Neural progenitor cell (in vitro differentiated cells): ENCODE measurements at regions not wholly inside any gene's neighbourhood (a gene's known extent, or its start where the extent isn't known, plus 50 kb on each side); places are given as distances from the start of the nearest gene placed in this dataset.

Source experiments
- EZH2 ChIP-seq: fragments of 200-600 bp; sonication (generic); IDR thresholded peaks from 2 replicates; pipeline ENCODE4 v1.6.1; 2017; ENCODE audit warnings: antibody characterized with exemption, mild to moderate bottlenecking, moderate library complexity
- EZH2phosphoT487 ChIP-seq: fragments of 200-600 bp; sonication (generic); IDR thresholded peaks from 2 replicates; pipeline ENCODE4 v1.6.1; 2017; ENCODE audit warnings: antibody characterized with exemption
- TF ChIP-seq, protein P1 (sequence below): fragments of 200-600 bp; sonication (generic); IDR thresholded peaks from 2 replicates; pipeline ENCODE4 v1.5.1; 2017; ENCODE audit warnings: antibody characterized with exemption, mild to moderate bottlenecking

DNA sequence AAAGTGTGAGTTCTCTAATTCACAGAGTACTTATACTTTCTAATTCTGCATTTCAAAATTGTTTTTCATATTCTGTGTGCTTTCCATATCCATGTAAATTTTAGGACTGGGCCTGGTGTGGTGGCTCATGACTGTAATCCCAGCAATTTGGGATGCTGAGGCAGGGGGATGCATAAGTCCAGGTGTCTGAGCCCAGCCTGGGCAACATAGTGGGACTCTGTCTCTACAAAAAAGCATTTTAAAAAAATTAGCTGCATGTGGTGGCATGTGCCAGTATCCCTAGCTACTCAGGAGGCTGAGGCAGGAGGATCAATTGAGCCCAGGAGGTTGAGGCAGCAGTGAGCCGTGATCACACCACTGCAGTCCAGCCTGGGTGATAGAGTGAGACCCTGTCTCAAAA is 382.6 kb upstream of the AKR1E2 start:
- TF ChIP-seq, protein P1, sequence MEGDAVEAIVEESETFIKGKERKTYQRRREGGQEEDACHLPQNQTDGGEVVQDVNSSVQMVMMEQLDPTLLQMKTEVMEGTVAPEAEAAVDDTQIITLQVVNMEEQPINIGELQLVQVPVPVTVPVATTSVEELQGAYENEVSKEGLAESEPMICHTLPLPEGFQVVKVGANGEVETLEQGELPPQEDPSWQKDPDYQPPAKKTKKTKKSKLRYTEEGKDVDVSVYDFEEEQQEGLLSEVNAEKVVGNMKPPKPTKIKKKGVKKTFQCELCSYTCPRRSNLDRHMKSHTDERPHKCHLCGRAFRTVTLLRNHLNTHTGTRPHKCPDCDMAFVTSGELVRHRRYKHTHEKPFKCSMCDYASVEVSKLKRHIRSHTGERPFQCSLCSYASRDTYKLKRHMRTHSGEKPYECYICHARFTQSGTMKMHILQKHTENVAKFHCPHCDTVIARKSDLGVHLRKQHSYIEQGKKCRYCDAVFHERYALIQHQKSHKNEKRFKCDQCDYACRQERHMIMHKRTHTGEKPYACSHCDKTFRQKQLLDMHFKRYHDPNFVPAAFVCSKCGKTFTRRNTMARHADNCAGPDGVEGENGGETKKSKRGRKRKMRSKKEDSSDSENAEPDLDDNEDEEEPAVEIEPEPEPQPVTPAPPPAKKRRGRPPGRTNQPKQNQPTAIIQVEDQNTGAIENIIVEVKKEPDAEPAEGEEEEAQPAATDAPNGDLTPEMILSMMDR: no peak
- TF ChIP-seq EZH2: no peak
- TF ChIP-seq EZH2phosphoT487: no peak
